NCI-H1105 (cell line): ENCODE measurements at regions not wholly inside any gene's neighbourhood (a gene's known extent, or its start where the extent isn't known, plus 50 kb on each side); places are given as distances from the start of the nearest gene placed in this dataset.

Experiments used
- DNase-seq: peaks from one replicate; lab custom pipeline; 2025; lab: John Stamatoyannopoulos, UW

GRCh38 chr2:10237392-10238321 is 65.0 kb upstream of the HPCAL1 start:
- no peak for DNase-seq

- no peak for DNase-seq
Observed at GRCh38 chr2:10238396-10238795, 64.3 kb upstream of the HPCAL1 start.

- DNase-seq, result no peak
Observed at GRCh38 chr2:10238991-10239485, 63.7 kb upstream of the HPCAL1 start.

GRCh38 chr2:10239561-10239967 is 63.1 kb upstream of the HPCAL1 start:
- no peak for DNase-seq

GRCh38 chr2:10240161-10240681 is 62.5 kb upstream of the HPCAL1 start:
- DNase-seq, result no peak

GRCh38 chr2:10240911-10241610 is 61.6 kb upstream of the HPCAL1 start:
- DNase-seq, result no peak

- no peak for DNase-seq
Observed at GRCh38 chr2:10241641-10242430, 60.9 kb upstream of the HPCAL1 start.

- DNase-seq, result no peak
Observed at GRCh38 chr2:10242451-10242850, 60.3 kb upstream of the HPCAL1 start.

- DNase-seq, result no peak
Observed at GRCh38 chr2:10242998-10243925, 59.4 kb upstream of the HPCAL1 start.

- DNase-seq, result no peak
Observed at GRCh38 chr2:10243926-10244270, 58.8 kb upstream of the HPCAL1 start.

- DNase-seq, result no peak
Observed at GRCh38 chr2:10245021-10245420, 57.7 kb upstream of the HPCAL1 start.

GRCh38 chr2:10245661-10246060 is 57.0 kb upstream of the HPCAL1 start:
- DNase-seq, result no peak

- DNase-seq, result no peak
Observed at GRCh38 chr2:10246370-10246769, 56.3 kb upstream of the HPCAL1 start.

- DNase-seq, result no peak
Observed at GRCh38 chr2:10246831-10247230, 55.9 kb upstream of the HPCAL1 start.

- no peak for DNase-seq
Observed at GRCh38 chr2:10249798-10250197, 52.9 kb upstream of the HPCAL1 start.

- no peak for DNase-seq
Observed at GRCh38 chr2:10252224-10252623, 50.5 kb upstream of the HPCAL1 start.

GRCh38 chr2:10252661-10253060 is 50.0 kb upstream of the HPCAL1 start:
- DNase-seq, result no peak
